ENCODE measurements at regions not wholly inside any gene's neighbourhood (a gene's known extent, or its start where the extent isn't known, plus 50 kb on each side); places are given as distances from the start of the nearest gene placed in this dataset.
"Not testable (repeated sequence)": the region's sequence is repeated elsewhere in the genome, so short reads cannot be mapped to it uniquely, and the experiment has no call there.

GRCh38 chr5:159456722-159457465, 126.6 kb upstream of the IL12B start:
- no peak for DNase-seq

- no peak for DNase-seq
These were observed 128.0 kb upstream of the IL12B start for GRCh38 chr5:159458217-159458711.

GRCh38 chr5:159459132-159459627, 128.9 kb upstream of the IL12B start:
- DNase-seq = no peak

GRCh38 chr5:159459951-159460538, 129.8 kb upstream of the IL12B start:
- no peak for DNase-seq

GRCh38 chr5:159463590-159464321, 133.5 kb upstream of the IL12B start:
- no peak for DNase-seq

- DNase-seq = peak; percentile 25
These were observed 135.3 kb upstream of the IL12B start for GRCh38 chr5:159465604-159466003.

GRCh38 chr5:159467666-159468065, 137.4 kb upstream of the IL12B start:
- DNase-seq = peak; percentile 3

GRCh38 chr5:159469496-159470372, 139.4 kb upstream of the IL12B start:
- DNase-seq = peak; percentile 85

GRCh38 chr5:159471904-159472303, 141.6 kb upstream of the IL12B start:
- DNase-seq = peak; percentile 95

- no peak for DNase-seq
These were observed 144.7 kb upstream of the IL12B start for GRCh38 chr5:159475026-159475425.

- DNase-seq = no peak
These were observed 148.7 kb upstream of the IL12B start for GRCh38 chr5:159478950-159479349.

GRCh38 chr5:159480849-159481248, 150.6 kb upstream of the IL12B start:
- no peak for DNase-seq

- no peak for DNase-seq
These were observed 151.5 kb upstream of the IL12B start for GRCh38 chr5:159481751-159482150.

GRCh38 chr5:159486836-159487235, 156.5 kb upstream of the IL12B start:
- no peak for DNase-seq

GRCh38 chr5:159488516-159488915, 158.2 kb upstream of the IL12B start:
- no peak for DNase-seq

GRCh38 chr5:159489779-159490178, 159.5 kb upstream of the IL12B start:
- no peak for DNase-seq

- DNase-seq = no peak
These were observed 160.2 kb upstream of the IL12B start for GRCh38 chr5:159490507-159490906.

- no peak for DNase-seq
These were observed 163.4 kb upstream of the IL12B start for GRCh38 chr5:159493696-159494095.

- no peak for DNase-seq
These were observed 166.5 kb upstream of the IL12B start for GRCh38 chr5:159496773-159497172.

- no peak for DNase-seq
These were observed 166.9 kb upstream of the IL12B start for GRCh38 chr5:159497221-159497620.

- no peak for DNase-seq
These were observed 168.3 kb upstream of the IL12B start for GRCh38 chr5:159498630-159499029.

GRCh38 chr5:159502116-159502515, 171.8 kb upstream of the IL12B start:
- not testable (repeated sequence) for DNase-seq

- no peak for DNase-seq
These were observed 172.9 kb upstream of the IL12B start for GRCh38 chr5:159503236-159503635.
